ENCODE measurements at regions not wholly inside any gene's neighbourhood (a gene's known extent, or its start where the extent isn't known, plus 50 kb on each side); places are given as distances from the start of the nearest gene placed in this dataset.

GRCh38 chr12:43054085-43054484, 464.5 kb upstream of the PRICKLE1 start:
- TF ChIP-seq CTCF (IDR thresholded peaks at IDR 0.05): no peak
- TF ChIP-seq EZH2 (IDR thresholded peaks at IDR 0.05): no peak
- TF ChIP-seq EZH2phosphoT487 (IDR thresholded peaks at IDR 0.05): no peak
